ENCODE measurements at regions not wholly inside any gene's neighbourhood (a gene's known extent, or its start where the extent isn't known, plus 50 kb on each side); places are given as distances from the start of the nearest gene placed in this dataset.

DNA sequence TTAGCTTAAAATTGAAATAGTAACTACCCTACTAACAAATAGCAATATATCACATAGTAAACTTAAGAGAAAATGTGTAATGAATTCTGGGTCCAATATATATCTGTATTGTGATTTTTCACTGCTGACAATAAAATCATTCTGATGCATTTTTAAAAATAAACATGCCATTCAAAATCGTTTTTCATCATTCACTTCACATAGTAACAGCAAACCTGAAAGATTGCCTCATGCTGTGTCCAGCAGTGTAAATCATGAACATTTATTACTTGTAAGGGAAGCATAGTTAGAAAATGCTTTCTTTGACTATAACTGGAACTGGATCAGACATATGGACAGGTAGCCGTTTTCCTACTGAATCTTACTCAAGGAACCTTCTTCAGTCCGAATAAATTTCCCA, 446.1 kb downstream of the UTRN start:
- no peak for DNase-seq

DNA sequence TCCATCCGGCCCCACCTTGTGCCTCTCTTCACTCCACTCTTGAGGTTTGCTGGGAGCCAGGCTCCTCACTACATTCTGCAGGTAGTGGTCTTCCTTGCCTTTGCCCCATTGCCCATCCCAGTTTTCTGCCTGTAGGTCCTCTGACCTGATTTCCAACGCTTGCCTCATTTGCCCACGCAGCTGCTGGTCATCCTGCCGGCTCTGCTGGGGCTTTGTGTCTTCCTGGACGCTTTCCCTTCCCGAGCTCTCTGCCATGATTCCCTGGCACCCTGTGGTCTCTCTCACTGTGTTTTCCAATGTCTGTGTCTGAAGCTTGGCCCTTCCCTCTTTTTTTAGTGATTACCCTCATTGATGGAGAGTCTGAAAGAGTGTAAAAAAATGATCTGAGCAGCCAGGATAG, 451.6 kb downstream of the UTRN start:
- DNase-seq = no peak

DNA sequence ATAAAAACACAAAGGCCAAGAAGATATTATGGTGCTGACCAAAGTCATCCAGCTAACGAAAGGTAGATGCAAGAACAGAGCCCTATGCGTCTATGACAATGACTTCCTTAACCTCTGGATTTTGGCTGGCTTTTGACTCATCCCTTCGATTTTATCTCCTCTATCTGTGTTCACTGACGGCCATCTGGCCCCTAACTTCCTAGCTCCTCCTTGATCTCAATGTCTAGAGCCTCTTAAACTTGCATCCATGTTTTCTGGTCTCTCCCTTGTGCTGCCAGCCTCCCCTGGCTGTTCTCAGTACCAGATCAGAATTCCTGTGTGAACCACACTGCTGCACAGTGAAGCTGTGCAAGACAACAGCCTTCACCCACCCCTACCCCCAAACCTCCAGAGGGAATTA, 452.9 kb downstream of the UTRN start:
- DNase-seq = no peak

GRCh38 chr6:144739873-144740272, 454.7 kb downstream of the UTRN start:
- no peak for DNase-seq

DNA sequence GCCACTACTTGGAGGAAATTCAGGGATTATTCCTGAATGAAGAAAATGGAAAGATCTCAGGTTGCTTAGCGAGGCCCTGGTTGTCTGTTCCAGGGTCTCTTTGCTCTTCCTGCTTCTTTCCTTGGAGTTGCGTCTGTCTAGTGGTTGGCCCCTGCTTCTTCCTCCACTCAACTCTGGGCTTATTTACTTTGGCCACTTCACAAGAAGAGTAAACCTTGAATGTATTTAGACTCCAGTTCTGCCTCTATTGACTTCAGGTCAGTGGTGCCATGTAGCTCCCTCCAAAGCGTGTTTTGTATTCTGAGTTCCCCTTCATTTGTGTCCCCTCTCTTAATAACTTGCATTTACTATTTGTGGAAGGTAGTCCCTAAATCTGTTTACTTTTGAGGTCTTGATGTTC, 456.5 kb downstream of the UTRN start:
- no peak for DNase-seq

DNA sequence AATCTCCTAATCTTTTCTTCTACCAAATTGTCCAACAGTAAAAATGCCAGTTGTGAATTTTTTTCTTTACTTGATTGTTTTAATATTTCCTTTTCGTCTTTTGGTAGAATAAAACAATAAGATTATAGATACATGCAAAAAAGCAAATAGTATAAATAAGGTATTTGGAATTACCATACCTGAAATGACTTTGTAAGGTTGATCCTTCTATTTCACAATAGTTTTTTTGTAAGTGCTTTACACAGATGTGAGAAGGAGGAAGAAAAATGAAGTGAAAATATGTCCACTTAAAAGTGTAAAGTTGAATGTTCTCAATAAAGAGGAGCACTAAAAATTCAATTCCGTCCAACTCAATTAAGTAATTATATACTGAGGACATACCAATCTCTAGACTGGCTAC, 457.6 kb downstream of the UTRN start:
- DNase-seq = no peak

DNA sequence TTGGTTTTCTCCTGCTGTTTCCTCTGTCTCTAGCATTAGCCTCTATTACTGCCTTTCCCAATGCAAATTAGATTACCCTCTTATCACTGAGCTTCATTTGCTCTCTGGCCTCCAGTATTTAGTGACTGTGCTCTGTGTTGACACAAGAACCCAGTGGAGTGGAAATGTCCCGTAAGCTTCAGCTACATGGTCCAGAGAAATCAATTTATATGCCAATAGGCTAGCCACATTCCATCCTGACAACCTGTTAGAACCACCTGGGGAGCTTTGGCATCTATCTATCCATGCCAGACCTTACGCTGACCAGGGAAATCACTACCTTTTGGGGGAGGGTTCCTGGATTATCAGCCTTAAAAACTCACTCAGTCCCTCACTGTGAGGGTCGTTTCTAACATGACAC, 459.6 kb downstream of the UTRN start:
- DNase-seq = no peak

DNA sequence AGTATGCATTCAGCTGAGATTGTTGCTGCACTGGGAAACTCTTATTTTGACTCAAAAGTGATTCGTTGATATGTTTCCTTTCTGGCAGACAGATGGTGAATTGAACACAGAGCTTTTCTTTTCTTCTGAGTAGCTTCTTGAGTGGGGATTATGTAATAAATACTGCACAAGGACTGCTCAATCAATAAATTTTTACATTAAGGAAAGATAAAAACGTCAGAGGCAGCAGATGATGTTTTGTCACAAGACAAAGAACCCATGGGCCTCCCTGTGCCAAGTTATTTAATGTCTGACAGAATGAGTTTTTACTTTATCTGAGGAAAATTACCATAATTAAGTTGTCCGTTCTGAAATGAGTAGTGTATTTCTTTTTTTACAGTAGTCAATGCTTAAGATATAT, 460.3 kb downstream of the UTRN start:
- DNase-seq = no peak

DNA sequence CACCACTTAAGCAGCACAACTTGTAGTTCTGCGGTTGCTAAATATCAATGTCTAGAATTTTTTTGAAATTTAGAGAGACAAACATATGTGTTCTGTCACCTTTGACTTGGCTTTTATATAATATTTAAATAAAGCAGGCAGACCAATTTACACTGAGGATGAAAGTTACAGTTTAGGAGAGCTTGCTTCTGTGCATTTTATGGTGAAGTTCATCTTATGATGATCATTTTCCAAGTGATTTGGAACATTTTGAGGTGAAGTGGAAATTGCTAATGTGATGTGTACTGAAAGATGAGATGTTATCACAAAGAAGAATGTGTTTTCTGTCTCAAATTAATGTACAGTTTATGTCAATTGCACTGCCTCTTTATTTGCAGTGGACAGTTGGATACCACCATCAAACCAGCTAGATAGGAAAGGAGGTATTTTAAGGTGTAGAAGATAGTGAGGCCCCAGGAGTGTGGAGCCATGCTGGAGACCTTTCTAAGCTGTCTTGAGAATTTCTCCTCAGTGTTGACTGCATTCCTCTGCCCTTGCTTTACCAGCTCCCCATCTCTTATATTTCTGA, 461.9 kb downstream of the UTRN start:
- no peak for DNase-seq

DNA sequence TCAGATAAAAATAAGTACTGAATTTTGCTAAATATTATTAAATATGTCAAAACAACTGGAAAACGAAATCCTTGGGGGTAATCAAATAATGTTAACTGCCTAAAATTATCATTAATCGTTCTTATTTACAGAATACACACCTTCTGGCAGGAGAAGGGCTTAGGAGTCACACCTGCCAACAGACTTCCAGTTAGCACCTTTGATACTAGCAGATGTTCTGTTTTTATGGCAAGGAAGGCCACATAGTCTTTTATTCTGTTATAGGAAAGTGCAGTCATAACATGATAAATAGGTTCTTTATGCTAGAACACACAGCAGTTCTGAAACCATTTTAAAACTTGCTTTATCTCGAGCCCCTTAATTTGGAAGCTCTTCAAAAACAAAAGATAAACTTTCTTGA, 464.1 kb downstream of the UTRN start:
- no peak for DNase-seq

GRCh38 chr6:144753023-144753705, 468.0 kb downstream of the UTRN start:
- DNase-seq = no peak

GRCh38 chr6:144756469-144756868, 471.3 kb downstream of the UTRN start:
- no peak for DNase-seq

DNA sequence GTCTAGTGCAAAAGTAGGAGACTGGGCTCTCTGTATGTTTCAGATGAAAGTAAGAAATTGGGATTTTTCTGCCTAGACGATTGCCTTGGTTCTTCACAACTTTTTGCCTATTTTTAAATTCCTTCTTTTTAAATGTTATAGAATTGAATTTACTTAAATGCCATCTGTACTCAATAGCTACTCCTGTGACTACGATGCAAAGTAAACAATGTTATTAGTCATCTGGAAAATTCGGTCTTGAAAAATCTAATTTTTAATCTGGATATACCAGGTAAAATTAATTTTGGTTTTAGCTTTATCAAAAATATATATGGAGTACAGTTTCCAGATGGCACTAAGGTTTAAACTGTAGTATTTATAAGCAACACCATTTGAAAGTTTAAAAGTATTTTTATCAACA, 472.2 kb downstream of the UTRN start:
- no peak for DNase-seq

DNA sequence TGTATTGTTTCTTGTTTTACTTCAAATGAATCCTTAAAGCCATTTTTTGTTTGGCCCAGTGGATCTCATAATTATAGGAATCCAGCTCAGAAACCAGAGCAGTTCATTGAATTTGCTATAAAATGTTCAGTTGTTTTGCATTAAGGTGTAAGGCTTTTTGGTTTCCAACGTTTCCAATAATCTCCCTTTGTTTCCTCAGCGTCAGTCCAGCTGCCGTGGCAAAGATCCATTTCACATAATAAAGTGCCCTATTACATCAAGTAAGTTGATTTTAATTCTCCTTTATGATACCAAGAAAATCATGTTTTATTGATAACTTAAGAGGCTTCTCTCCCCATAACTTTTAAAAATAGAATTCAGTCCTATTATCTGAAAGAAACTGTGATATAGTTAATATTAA, 472.6 kb downstream of the UTRN start:
- DNase-seq = no peak

DNA sequence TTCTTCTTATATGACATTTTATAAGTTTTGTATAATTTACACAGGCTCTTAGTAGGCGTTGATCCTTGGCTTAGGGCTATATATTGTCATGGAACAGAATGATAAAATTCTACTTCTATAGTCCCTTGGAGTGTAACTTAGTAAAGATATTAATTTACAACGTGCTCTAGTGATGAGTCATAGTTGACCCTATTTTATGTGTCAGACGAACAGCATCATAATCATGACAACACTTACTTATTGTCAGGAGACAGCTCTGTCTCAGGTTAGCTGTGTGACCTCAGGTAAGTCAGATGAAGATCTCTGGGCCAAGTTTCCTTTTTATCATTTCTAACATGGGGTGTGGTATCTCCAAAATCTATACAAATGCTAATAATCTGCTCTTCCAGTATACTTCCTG, 473.5 kb downstream of the UTRN start:
- DNase-seq = no peak

- DNase-seq = no peak
Measured at GRCh38 chr6:144762469-144762868, 477.3 kb downstream of the UTRN start.

DNA sequence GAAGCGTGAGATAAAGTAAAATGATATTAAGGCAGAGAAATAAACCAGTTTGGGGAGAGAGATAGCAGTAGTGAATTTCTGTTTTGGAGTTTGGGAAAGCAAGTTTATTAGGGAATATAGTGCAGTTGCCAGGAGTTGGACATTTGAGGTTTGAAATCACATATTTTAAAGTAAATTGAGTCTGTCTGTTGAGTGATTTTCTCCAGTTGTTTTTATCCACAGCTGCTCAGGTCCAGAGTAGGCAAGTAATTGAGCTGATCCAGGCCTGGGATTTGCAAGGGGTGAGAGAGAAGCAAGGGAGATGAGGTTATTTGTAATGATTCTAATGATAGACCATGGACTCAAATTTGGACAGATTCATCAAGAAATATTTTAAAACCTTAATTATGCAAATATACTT, 481.9 kb downstream of the UTRN start:
- DNase-seq = no peak

GRCh38 chr6:144768551-144769075, 483.5 kb downstream of the UTRN start:
- DNase-seq = no peak

- DNase-seq = no peak
Measured at GRCh38 chr6:144769142-144769541, 484.0 kb downstream of the UTRN start.

- no peak for DNase-seq
Measured at GRCh38 chr6:144776031-144776819, 491.1 kb downstream of the UTRN start.

GRCh38 chr6:144777249-144777648, 492.1 kb downstream of the UTRN start:
- DNase-seq = no peak

- no peak for DNase-seq
Measured at GRCh38 chr6:144778056-144778455, 492.9 kb downstream of the UTRN start.

DNA sequence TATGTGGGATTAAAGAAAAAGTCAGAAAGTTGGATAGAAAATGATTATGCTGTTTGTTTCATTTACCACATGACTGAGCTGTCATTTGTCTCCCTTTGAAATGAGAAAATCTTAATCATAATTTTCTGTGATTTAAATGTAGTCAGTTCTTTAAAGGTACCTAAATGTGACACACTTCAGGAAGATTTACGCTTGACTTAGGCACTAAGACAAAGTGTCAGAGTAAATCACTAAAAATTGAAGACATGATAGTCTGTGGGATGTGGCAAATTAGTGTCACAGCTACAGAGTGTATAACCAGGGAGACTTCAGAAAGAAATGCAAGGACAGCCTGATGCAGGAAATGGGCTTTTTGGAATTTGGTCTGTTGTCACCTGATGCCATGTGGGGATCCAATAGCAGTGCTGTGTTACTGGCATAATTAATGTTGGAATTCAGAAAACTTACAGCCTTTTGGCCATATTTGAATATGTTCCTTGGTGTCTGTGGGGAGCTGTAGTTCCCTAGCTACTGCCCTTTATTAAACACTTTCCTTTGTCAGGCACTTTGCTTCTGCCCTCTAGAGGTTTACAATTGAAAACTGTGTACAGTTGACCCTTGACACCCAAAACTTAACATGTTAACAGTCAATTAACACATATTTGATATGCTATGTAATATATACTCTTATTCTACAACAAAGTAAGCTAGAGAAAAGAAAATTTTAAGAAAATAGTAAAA, 493.8 kb downstream of the UTRN start:
- no peak for DNase-seq

Data from effector CD8-positive, alpha-beta T cell (primary cell).